ENCODE measurements at regions not wholly inside any gene's neighbourhood (a gene's known extent, or its start where the extent isn't known, plus 50 kb on each side); places are given as distances from the start of the nearest gene placed in this dataset.

DNA sequence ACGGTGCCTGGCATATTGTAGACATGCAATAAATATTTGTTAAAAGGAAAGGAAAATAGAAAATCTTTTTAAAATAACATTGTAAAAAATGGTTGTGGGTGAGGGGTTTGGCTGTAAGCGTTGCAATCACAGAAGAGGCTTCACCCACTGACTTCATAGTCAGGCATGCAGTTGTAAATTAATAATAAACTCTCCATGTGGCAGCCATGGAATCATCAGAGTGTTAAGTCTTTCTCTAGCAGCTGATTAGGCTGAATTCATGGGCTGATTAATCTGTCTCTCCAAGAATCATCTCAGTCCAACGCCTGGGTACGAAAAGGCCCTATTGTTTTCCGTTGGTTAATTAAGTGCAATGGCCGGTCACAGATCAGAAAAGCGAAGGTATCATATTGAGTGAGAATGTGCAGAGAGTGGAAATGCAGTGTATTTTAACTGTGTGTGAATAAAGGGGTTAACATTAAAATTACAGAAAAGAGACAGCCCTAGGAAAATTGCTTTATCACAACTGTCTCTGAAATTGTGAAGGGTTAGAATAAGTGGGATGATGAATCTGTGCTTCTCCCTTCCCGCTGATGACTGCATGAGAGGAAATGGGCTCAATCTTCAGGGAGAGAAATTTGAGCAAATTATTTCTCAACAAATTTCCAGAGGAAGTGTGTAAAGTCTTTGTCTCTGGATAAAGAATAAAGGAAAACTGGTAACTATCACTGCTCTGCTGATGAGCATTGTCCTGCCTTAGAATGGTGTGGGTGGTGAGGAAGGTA, 269.0 kb downstream of the FAM76B start:
- no peak for DNase-seq (ENCODE audit: low read depth in 4 of 4, low spot score in 2 of 4)

DNA sequence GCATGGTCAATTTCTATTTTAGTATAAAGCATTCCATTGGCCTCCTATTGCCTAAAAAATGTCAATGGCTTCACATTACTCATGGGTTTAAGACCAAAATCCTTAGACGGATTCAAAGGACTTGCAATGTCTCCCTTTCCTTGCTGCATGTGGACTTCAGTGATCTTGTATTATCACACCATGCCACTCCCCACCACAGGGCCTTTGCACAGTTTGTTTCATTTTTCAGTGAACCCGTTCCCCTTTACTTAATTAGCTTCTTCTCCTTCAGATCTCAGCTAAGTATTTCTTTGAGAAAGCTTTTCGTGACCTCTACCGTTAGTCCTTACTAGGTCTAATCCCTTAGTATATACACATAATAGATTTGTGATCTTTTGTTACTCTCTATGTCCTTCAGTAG, 269.7 kb downstream of the FAM76B start:
- DNase-seq (ENCODE audit: low read depth in 4 of 4, low spot score in 2 of 4) = no peak

DNA sequence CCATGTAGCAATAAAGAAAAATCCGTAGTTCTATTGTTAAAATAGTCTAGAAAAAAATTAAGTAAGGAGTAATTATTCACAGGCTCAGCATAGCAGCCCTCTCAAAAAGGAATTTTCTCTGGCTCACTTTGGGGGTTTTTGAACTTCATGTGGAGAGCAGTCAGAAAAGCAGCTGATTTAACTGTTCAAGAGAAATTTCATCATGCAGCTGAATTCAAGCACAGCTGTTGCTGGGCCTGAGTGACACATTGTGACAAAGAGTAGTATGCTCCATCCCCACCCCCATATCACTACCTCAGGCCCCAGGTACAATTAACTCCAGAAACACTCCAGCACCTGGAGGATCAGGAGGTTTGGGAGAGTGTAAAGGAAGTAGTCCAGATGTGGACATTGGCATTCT, 272.1 kb downstream of the FAM76B start:
- DNase-seq (ENCODE audit: low read depth in 4 of 4, low spot score in 2 of 4) = no peak

DNA sequence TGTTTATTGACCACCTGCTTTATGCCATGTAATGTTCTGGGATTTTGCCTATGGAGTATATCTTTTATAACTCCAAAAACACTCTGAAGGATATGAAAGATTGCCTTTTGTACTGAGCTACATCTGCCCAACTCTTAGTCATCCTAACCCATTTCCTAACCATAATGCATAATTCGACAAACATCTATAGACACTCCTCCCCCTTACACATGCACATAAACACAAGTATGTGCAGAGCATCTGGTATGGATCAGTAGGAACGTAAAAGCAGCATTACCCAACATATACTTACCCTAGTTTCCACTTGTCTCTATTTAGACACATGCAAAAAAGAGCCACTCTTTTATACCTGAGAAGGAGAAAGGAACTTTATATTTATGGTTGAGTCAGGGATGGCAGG, 272.8 kb downstream of the FAM76B start:
- no peak for DNase-seq (ENCODE audit: low read depth in 4 of 4, low spot score in 2 of 4)

DNA sequence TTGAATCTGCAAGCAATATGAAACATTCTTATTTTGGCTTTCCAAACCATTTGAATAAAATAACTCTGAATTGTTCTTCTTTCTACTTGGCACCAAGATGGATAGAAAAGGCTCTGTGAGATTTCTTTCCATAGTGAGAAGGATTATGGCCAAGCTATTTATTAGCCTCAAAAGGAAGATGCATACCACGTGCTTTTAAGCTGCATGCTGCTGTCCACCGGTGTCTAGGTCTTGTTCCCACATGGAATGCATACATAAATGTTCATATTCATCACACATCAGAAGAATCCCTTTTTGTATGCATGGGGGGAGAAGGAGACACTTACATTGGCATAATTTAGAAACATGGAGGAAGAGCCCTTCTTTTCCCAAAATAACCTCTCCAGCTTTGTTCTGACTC, 273.4 kb downstream of the FAM76B start:
- DNase-seq (ENCODE audit: low read depth in 4 of 4, low spot score in 2 of 4) = no peak

DNA sequence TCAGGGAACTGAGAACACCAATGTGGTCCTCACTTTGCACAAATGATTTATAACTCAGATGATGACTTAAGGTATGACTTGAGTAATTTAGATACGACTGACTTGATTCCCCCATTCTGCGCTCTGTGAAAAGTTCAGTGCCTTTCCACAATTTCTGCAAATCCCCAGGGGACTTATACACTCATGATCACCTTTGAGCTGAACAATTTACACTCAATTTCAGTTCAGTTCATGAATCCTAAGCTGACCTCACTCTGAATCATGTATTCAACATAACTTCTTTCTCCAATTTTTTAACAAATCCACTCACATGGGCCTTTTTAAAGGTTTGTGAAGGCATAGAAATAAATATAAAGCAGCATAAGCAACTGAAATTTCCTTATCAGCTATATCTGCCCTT, 274.2 kb downstream of the FAM76B start:
- DNase-seq (ENCODE audit: low read depth in 4 of 4, low spot score in 2 of 4) = no peak

DNA sequence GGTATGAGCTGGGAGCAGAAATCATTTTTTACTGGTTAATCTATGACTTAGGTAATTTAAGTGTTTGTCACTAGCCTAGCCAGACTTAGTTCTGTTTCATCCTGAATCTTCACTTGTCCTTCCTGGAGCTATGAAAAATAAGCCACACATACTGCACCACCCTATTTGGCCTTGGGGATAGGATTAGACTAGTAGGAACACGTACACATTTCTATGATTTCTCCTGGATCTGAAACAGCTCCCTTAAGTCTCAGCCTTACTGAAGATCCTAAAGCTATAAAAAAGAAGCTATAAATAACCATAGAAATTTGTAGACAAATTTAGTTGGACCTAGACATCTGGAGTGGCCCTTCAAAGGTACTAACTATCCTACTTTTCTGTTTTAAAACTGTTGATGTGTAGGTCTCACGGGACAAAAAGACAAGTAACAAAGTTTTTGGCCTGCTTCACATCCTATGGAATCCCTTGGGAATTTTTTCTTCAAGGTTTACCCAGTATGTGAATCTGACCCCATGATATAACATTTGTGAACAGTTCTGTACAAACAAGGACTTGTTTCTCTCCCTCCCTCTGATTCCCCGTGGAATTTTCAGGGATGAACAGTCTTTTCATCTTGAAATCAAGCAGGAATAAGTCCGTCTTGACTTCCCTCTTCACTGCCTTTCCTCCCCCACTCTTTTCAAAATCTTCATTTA, 275.0 kb downstream of the FAM76B start:
- no peak for DNase-seq (ENCODE audit: low read depth in 4 of 4, low spot score in 2 of 4)

DNA sequence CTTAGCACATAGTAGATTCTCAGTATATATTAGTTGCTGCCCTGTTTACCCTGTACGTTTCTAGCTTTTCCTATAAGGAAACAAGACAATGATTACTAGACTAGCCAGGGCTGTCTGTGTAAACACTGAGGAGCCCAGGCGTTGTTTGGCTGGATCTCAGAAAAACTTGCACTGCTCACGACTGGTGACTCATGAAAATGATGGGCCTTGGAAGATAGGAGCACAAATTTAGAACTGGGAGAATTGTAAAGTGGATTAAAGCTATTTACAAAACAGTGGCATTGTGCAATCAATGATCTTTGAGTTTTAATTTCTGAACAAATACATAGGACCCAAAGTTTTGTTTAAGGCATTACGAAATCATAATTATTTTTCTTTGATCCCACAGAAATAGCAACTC, 276.9 kb downstream of the FAM76B start:
- DNase-seq (ENCODE audit: low read depth in 4 of 4, low spot score in 2 of 4) = no peak

DNA sequence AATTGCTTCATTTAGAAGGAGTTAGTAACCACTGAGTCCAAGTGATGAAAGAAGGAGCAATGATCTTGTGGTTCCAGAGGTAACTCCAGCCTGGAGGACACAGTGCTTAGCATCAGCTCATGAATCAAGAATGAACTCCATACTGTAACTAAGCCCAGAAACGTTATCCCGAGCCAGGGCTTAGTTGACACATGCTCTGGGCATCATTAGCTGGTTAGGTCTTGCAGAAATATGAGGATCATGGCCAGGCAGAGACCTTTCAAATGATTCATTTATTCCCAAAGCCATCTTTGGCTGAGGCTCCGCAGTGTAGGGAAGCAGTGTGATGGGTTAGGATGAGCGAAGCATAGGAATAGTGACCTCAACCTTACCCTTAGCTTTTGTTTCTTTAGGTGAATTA, 277.4 kb downstream of the FAM76B start:
- no peak for DNase-seq (ENCODE audit: low read depth in 4 of 4, low spot score in 2 of 4)

DNA sequence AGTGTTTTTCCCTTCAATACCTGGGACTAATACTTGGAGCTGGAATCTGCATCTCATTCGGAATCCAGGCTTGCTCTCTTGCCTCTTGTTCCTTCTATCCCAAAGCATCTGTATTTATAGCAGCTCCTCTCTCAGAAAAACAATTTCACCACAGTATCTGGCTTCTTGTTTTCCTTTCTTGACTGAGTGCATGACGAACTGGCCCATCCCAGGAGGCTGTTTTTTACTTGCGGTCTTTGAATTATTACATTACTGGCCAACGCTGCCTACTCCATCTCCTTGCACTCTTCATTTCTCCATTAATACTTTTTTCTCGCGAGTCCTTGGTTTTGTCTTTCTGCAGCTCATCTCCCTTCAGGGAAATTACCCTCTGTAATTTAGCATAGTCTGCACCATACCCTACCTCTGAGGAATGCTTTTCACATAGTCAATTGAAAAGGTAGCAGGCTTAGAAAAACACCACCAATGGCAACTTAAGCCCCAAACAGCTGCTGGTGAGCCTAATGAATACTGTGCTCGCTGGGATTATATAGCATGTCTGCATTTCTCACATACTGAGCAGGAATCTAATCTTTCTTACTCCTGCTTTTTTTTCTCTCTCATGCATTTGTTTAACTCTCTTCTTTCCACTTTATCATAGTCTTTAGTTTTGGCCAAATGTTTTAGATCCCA, 277.4 kb upstream of the SESN3 start:
- no peak for DNase-seq (ENCODE audit: low read depth in 4 of 4, low spot score in 2 of 4)

DNA sequence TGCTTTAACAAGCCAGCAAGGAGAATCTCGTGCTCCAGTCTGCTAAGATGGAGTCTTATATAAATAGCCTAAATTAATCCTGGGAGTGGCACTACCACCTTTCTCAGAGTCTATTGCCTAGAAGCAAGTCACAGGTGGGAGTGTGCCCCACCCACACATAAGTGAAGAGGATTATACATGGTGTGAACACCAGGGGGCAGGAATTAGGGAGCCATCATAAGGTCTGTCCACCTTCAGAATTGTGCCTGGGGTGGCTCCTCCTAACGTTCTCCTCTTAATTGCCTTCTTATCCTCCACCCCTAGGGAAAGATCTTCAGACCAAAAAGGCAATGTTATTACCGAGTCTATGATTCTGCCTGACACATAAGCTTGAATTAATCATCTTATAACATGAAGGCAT, 276.8 kb upstream of the SESN3 start:
- DNase-seq (ENCODE audit: low read depth in 4 of 4, low spot score in 2 of 4) = no peak

DNA sequence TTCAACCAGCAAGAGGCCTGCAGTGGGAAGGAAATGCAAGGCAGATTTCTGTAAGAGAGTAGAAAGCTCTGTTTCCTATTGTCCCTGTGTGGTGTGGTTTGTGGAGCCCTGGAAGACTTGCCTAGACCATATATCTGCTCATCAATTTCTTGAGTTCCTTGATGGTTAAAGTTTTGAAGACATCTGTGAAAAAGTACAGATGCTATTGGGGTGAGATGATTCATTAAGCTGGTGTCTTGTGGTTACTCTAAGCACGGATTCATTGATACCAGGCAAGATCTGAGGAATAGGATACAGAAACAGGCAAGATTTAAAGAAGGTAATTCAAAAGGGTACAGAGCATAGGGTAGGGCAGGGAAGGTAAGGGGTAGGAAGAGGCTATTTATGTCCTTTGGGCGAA, 275.8 kb upstream of the SESN3 start:
- no peak for DNase-seq (ENCODE audit: low read depth in 4 of 4, low spot score in 2 of 4)

DNA sequence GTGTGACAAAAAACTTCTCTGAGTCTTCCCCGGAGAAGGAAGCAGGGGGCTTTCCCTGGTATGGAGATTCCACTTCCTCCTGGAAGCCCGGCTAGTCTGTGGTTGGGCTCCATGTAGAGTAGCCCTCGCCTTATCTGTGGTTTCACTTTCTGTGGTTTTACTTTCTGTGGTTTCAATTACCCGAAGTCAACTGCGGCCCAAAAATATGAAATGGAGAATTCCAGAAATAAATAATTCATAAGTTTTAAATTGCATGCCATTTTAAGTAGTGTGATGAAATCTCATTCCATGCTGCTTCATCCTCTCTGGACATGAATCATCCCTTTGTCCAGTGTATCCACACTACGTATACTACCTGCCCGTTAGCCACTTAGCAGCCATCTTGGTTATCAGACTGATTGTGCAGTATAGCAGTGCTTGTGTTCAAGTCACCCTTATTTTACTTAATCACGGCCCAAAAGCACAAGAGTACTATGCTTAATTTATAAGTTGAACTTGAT, 275.0 kb upstream of the SESN3 start:
- DNase-seq (ENCODE audit: low read depth in 4 of 4, low spot score in 2 of 4) = no peak

DNA sequence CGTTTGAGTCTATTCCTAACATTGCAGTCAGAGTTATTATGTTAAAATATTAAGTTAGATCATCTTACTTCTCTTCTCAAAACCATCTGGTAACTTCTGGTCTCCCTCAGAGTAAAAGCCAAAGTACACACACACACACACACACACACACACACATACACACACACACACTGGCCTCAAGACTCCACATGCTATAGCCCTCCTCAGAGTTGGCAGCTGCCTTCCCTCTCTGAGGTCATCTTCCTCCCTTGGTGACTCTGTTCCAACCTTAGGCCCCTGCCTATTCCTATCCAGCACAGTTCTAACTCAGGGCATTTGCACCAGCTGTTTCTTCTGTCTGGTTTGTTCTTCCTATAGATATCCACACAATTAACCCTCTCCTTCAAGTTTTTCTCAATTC, 272.0 kb upstream of the SESN3 start:
- no peak for DNase-seq (ENCODE audit: low read depth in 4 of 4, low spot score in 2 of 4)

DNA sequence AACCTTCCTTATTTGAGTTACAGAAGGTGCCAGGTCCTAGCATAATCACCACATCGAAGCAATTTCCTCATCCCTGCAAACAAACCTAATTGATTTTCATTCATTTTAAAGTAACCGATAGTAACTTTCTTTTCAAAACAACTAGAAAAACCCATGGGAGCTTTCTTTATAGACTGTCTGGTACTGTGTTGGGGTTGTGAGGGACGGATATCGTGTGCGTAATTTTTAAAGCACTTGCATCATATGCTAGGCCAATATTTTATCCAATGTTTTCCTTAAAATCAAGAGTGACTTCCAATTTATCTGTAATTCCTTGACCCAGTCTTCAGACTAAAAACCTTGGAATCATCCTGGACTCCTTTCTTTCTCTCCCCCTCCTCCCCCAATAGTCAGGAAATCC, 271.5 kb upstream of the SESN3 start:
- no peak for DNase-seq (ENCODE audit: low read depth in 4 of 4, low spot score in 2 of 4)

DNA sequence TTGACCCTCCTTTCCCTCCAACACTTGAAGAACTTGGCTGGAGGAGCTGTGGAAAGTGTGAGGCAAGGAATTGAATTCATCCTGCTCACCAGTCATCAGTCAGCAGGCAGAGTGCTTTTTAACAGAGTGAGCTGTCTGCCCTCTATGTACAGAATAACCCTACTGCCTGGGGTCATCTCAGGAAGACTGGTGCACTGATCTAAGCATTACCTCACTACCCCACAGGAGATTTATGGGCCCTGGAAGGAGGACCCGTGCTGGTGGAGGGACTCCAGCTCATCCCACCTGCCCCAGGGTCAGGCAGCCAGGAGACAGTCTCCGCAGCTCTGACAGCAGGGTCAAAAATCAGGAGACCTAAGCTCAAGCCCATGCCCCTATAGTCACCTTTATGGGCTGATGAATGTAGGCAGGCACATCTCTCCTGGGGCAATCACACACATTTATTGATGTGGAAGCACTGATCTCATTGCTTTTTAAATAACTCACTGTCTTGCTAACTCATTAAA, 270.8 kb upstream of the SESN3 start:
- DNase-seq (ENCODE audit: low read depth in 4 of 4, low spot score in 2 of 4) = peak in 1 of 4 donors; percentile 9

DNA sequence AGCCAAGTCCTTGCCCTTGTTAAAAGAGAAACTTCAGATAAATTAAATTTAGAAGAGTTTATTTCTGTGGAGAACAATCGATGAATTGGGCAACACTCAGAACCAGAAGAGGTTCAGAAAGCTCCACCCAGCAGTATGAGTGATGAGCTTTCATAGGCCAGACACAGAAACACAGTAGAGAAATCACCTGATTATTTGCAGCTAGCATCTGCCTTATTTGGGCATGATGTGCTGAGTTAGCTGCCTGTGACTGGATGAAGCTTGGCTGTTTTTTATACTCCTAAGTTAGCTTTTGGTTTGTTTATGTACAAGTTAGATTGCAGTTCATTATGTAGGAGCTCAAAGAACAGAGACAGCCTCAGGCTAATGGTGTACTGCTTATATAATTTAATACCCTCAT, 269.5 kb upstream of the SESN3 start:
- DNase-seq (ENCODE audit: low read depth in 4 of 4, low spot score in 2 of 4) = no peak

DNA sequence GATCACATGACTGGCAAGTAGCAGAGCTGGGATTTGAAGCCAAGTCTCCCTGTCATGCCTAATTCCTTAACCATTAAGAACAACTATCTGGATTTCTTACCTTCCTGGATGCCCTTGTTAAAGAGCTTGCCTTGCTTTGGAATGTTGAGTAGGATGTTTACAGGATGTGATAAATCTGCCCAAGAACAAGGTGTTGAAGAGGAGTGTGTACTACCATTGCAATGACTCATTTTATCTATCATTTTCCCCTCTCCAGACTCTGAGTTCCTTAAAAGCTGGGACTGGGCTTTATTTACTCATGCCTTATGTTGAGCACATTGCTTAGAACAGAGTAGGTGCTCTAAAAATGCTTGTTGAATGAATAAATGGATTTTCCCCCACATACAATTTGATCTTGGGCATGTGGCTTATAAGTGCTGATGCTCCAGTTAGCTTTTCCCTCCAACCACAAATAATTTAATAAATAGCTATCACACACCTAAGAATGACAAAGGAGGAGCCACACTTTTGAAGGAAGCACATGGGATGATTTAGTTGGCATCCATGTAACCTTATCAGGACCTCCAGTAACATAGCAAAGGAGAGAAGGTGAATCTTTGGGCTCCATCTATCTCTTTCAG, 268.6 kb upstream of the SESN3 start:
- DNase-seq (ENCODE audit: low read depth in 4 of 4, low spot score in 2 of 4) = no peak

DNA sequence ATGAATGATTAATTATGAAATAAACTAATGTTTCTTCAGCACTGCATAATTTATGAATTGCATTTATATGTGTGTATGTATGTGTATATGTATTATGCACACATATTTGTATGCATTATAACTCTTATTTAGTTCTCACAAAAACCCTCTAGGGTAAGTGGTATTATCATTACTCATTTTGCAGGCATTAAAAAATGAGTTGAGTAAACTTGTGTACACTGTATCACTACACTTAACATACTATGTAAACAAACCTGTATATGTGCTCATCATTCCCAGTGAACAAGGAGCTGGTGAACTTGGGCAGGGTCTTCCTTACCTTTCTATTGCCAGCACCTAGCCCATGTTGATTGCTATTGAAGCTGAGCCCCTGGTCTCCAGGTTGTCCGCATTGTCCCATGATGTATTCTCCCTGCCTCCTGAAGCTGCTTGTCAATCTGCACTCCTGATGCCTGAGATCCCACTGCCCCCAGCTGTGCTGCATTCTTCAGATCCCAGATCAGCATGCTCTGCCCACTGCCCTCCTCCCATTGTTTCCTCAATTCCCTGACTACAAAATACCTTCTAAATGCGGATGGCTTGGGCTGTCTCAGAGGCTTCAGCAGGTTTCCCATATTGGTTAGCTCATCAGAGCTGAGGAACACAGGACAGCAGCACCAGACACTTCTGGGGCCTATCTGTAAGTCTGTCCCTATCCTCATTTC, 267.9 kb upstream of the SESN3 start:
- no peak for DNase-seq (ENCODE audit: low read depth in 4 of 4, low spot score in 2 of 4)

DNA sequence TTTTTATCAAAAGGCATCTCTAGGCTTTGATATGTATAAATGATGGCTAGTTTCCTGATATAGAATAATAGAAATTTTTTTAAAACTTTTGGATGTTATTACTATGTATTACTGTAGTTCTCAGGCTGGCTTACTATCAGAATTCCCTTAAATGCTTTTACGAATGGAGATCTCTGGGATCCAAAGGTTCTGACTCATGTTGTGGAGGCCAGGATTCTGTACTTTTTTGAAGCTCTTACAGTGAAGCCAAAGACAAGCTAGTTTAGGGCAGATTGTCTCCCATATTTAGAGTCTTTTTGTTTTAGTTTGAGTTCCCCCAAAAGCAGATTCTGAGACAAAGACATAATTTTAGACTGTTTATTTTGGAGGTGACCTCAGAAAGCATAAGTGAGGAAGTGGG, 265.9 kb upstream of the SESN3 start:
- DNase-seq (ENCODE audit: low read depth in 4 of 4, low spot score in 2 of 4) = no peak

DNA sequence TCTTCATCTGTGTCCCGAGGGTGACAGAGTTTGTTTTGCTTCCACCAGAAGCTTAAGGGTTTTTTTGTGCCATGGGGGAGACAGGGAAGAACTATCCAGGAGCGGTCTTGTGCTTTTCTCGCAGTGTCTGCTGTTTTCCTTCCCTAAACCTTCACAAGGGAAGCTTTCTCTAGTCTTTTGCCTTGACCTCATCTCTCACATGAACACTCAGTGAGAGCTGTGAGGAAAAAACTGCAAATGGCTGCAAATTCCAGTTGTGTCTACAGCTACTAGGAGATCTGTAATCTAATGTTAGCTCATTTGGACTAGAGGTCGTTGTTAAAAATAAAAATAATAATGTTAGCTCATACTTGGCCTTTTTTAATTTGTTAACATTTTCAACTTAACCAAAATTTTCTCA, 264.7 kb upstream of the SESN3 start:
- no peak for DNase-seq (ENCODE audit: low read depth in 4 of 4, low spot score in 2 of 4)

Measured in left renal cortex interstitium (tissue), 4 donors.